Activated CD8-positive, alpha-beta memory T cell treated with anti-CD3 and anti-CD28 coated beads, Interleukin-2, amount 50 U/mL, for 24 hours (primary cell): ENCODE measurements at regions not wholly inside any gene's neighbourhood (a gene's known extent, or its start where the extent isn't known, plus 50 kb on each side); places are given as distances from the start of the nearest gene placed in this dataset.

Experiments used
- DNase-seq: peaks from one replicate; pipeline ENCODE4 v3.0.0-alpha.2; 2020; ENCODE audit errors: extremely low read depth

GRCh38 chr21:39054066-39054465 lies 129.2 kb downstream of the PSMG1 start:
- DNase-seq = no peak

GRCh38 chr21:39053126-39053525 lies 130.1 kb downstream of the PSMG1 start:
- DNase-seq = no peak

GRCh38 chr21:39052718-39053117 lies 130.5 kb downstream of the PSMG1 start:
- no peak for DNase-seq

GRCh38 chr21:39051588-39051949 lies 131.7 kb downstream of the PSMG1 start:
- DNase-seq = no peak

- no peak for DNase-seq
Observed at GRCh38 chr21:39050841-39051587, 132.2 kb downstream of the PSMG1 start.

GRCh38 chr21:39048574-39048973 lies 134.7 kb downstream of the PSMG1 start:
- no peak for DNase-seq

GRCh38 chr21:39048064-39048463 lies 135.2 kb downstream of the PSMG1 start:
- DNase-seq = no peak

GRCh38 chr21:39047046-39047445 lies 136.2 kb downstream of the PSMG1 start:
- no peak for DNase-seq

GRCh38 chr21:39046236-39046916 lies 136.9 kb downstream of the PSMG1 start:
- no peak for DNase-seq

GRCh38 chr21:39041816-39042215 lies 141.4 kb downstream of the PSMG1 start:
- no peak for DNase-seq

- DNase-seq = no peak
Observed at GRCh38 chr21:39040494-39041110, 142.6 kb downstream of the PSMG1 start.

GRCh38 chr21:39037807-39038405 lies 145.3 kb downstream of the PSMG1 start:
- no peak for DNase-seq

GRCh38 chr21:39036581-39036980 lies 146.7 kb downstream of the PSMG1 start:
- no peak for DNase-seq

- no peak for DNase-seq
Observed at GRCh38 chr21:39034590-39035536, 148.4 kb downstream of the PSMG1 start.

- DNase-seq = no peak
Observed at GRCh38 chr21:39033878-39034589, 149.2 kb downstream of the PSMG1 start.

GRCh38 chr21:39029900-39030884 lies 153.1 kb downstream of the PSMG1 start:
- no peak for DNase-seq

- no peak for DNase-seq
Observed at GRCh38 chr21:39029086-39029755, 154.0 kb downstream of the PSMG1 start.

- DNase-seq = no peak
Observed at GRCh38 chr21:39025198-39025597, 158.1 kb downstream of the PSMG1 start.

GRCh38 chr21:39024538-39024937 lies 158.7 kb downstream of the PSMG1 start:
- no peak for DNase-seq
